ENCODE measurements at regions not wholly inside any gene's neighbourhood (a gene's known extent, or its start where the extent isn't known, plus 50 kb on each side); places are given as distances from the start of the nearest gene placed in this dataset.
A peak's percentile ranks its signal among the peaks of the same experiment; 100 is the strongest.

- WGBS, 2 experiments (ENCODE audit: low coverage in 1 of 2, low lambda C conversion rate in 2 of 2, missing lambda C conversion rate in 2 of 2): 20% methylated on average over 15 of the region's 15 CpGs
Measured at GRCh38 chr11:35082321-35083180, 56.4 kb upstream of the CD44 start.

GRCh38 chr11:35083181-35083430 lies 55.9 kb upstream of the CD44 start:
- Histone ChIP-seq H3K9ac (peak overlapping the region; percentile 89), H3K4me3 (peak overlapping the region; percentile 65), H3F3A (ENCODE audit: insufficient read depth) (peaks cover 34% of the 10 kb centered on the region), H4K20me1 (ENCODE audit: insufficient read depth) (no peaks in the 10 kb centered on the region), H2AFZ (no peak overlapping the region), H3K27me3 (replicated peaks; ENCODE audit: insufficient read depth) (no peaks in the 10 kb centered on the region), H3K36me3 (ENCODE audit: low read depth) (no peaks in the 10 kb centered on the region), H3K4me2 (ENCODE audit: unreplicated experiment) (peak overlapping the region; percentile 79), H3K9me2 (ENCODE audit: insufficient read depth) (no peaks in the 10 kb centered on the region), H3K4me1 (ENCODE audit: insufficient read depth) (peaks cover 38% of the 10 kb centered on the region), H3K27ac (peak overlapping the region; percentile 99), H3K9me3 (ENCODE audit: low read depth) (no peaks in the 10 kb centered on the region), H3K79me2 (ENCODE audit: insufficient read depth) (no peaks in the 10 kb centered on the region)
- TF ChIP-seq EZH2phosphoT487 (IDR thresholded peaks at IDR 0.05; ENCODE audit: insufficient read depth, low read depth) (no peak), EZH2 (IDR thresholded peaks at IDR 0.05; ENCODE audit: insufficient read depth, poor library complexity, severe bottlenecking) (no peak)
- DNase-seq: no peak
- WGBS, 2 experiments (ENCODE audit: low coverage in 1 of 2, low lambda C conversion rate in 2 of 2, missing lambda C conversion rate in 2 of 2): 2 to 4% methylated on average over 2 of the region's 2 CpGs
- in situ Hi-C loops (cut with MboI): no loop called here

More at GRCh38 chr11:35082321-35083180, 56.4 kb upstream of the CD44 start:
- in situ Hi-C loops (cut with MboI): no loop called here
- Histone ChIP-seq H3F3A (ENCODE audit: insufficient read depth) (peaks cover 37% of the 10 kb centered on the region), H3K4me1 (ENCODE audit: insufficient read depth) (peaks cover 39% of the 10 kb centered on the region), H3K4me2 (ENCODE audit: unreplicated experiment) (peak overlapping the region; percentile 79), H3K4me3 (peak overlapping the region; percentile 65), H3K27ac (peak overlapping the region; percentile 99), H3K36me3 (ENCODE audit: low read depth) (no peaks in the 10 kb centered on the region), H3K27me3 (replicated peaks; ENCODE audit: insufficient read depth) (no peaks in the 10 kb centered on the region), H3K9me3 (ENCODE audit: low read depth) (no peaks in the 10 kb centered on the region), H2AFZ (peak overlapping the region; percentile 58), H3K9me2 (ENCODE audit: insufficient read depth) (no peaks in the 10 kb centered on the region), H3K9ac (peak overlapping the region; percentile 89), H3K79me2 (ENCODE audit: insufficient read depth) (no peaks in the 10 kb centered on the region), H4K20me1 (ENCODE audit: insufficient read depth) (no peaks in the 10 kb centered on the region)
- TF ChIP-seq EZH2 (IDR thresholded peaks at IDR 0.05; ENCODE audit: insufficient read depth, poor library complexity, severe bottlenecking) (no peak), EZH2phosphoT487 (IDR thresholded peaks at IDR 0.05; ENCODE audit: insufficient read depth, low read depth) (no peak)
- peak; percentile 95 for DNase-seq

- Histone ChIP-seq H4K20me1 (ENCODE audit: insufficient read depth) (no peaks in the 10 kb centered on the region), H3K27me3 (replicated peaks; ENCODE audit: insufficient read depth) (no peaks in the 10 kb centered on the region), H3K79me2 (ENCODE audit: insufficient read depth) (no peaks in the 10 kb centered on the region), H3K9me2 (ENCODE audit: insufficient read depth) (no peaks in the 10 kb centered on the region), H3K4me3 (peak overlapping the region; percentile 65), H3K4me1 (ENCODE audit: insufficient read depth) (peaks cover 38% of the 10 kb centered on the region), H3F3A (ENCODE audit: insufficient read depth) (peaks cover 34% of the 10 kb centered on the region), H3K9ac (peak overlapping the region; percentile 89), H3K27ac (peak overlapping the region; percentile 99), H3K9me3 (ENCODE audit: low read depth) (no peaks in the 10 kb centered on the region), H3K4me2 (ENCODE audit: unreplicated experiment) (peak overlapping the region; percentile 79), H2AFZ (no peak overlapping the region), H3K36me3 (ENCODE audit: low read depth) (no peaks in the 10 kb centered on the region)
- 0 to 2% methylated on average over 11 of the region's 11 CpGs for WGBS, 2 experiments (ENCODE audit: low coverage in 1 of 2, low lambda C conversion rate in 2 of 2, missing lambda C conversion rate in 2 of 2)
- in situ Hi-C loops (cut with MboI): no loop called here
- peak; percentile 99 for DNase-seq
- TF ChIP-seq EZH2 (IDR thresholded peaks at IDR 0.05; ENCODE audit: insufficient read depth, poor library complexity, severe bottlenecking) (no peak), EZH2phosphoT487 (IDR thresholded peaks at IDR 0.05; ENCODE audit: insufficient read depth, low read depth) (no peak; the same call in 1 of the 2 replicates)
Measured at GRCh38 chr11:35083431-35084238, 55.3 kb upstream of the CD44 start.

- Histone ChIP-seq H3F3A (ENCODE audit: insufficient read depth) (peaks cover 30% of the 10 kb centered on the region), H3K27ac (peak overlapping the region; percentile 99), H3K9me3 (ENCODE audit: low read depth) (no peaks in the 10 kb centered on the region), H3K9me2 (ENCODE audit: insufficient read depth) (no peaks in the 10 kb centered on the region), H3K4me3 (no peak overlapping the region), H3K27me3 (replicated peaks; ENCODE audit: insufficient read depth) (no peaks in the 10 kb centered on the region), H3K36me3 (ENCODE audit: low read depth) (no peaks in the 10 kb centered on the region), H3K79me2 (ENCODE audit: insufficient read depth) (no peaks in the 10 kb centered on the region), H3K9ac (peak overlapping the region; percentile 89), H4K20me1 (ENCODE audit: insufficient read depth) (no peaks in the 10 kb centered on the region), H3K4me2 (ENCODE audit: unreplicated experiment) (peak overlapping the region; percentile 58), H3K4me1 (ENCODE audit: insufficient read depth) (peaks cover 39% of the 10 kb centered on the region), H2AFZ (no peak overlapping the region)
- TF ChIP-seq EZH2phosphoT487 (IDR thresholded peaks at IDR 0.05; ENCODE audit: insufficient read depth, low read depth): no peak
- TF ChIP-seq EZH2 (IDR thresholded peaks at IDR 0.05; ENCODE audit: insufficient read depth, poor library complexity, severe bottlenecking): no peak
- DNase-seq: no peak
- in situ Hi-C loops (cut with MboI): no loop called here
- WGBS, 2 experiments (ENCODE audit: low coverage in 1 of 2, low lambda C conversion rate in 2 of 2, missing lambda C conversion rate in 2 of 2): 95 to 99% methylated on average over 3 of the region's 3 CpGs
Measured at GRCh38 chr11:35084817-35085440, 54.0 kb upstream of the CD44 start.
